ENCODE measurements at regions not wholly inside any gene's neighbourhood (a gene's known extent, or its start where the extent isn't known, plus 50 kb on each side); places are given as distances from the start of the nearest gene placed in this dataset.

- DNase-seq (ENCODE audit: low read depth in 1 of 2, low spot score in 1 of 2), result no peak
- TF ChIP-seq JUND (IDR thresholded peaks at IDR 0.05; ENCODE audit: low read depth), result no peak
- in situ Hi-C loops (cut with HindIII; ENCODE audit: low pct_unique_long_range_greater_than_20kb, low sequenced_read_pairs), result no loop called here
Observed at GRCh38 chr11:70568814-70569617, 170.7 kb downstream of the CTTN start.

GRCh38 chr11:70569618-70569890 lies 171.2 kb downstream of the CTTN start:
- no peak for TF ChIP-seq JUND (IDR thresholded peaks at IDR 0.05; ENCODE audit: low read depth)
- in situ Hi-C loops (cut with HindIII; ENCODE audit: low pct_unique_long_range_greater_than_20kb, low sequenced_read_pairs), result no loop called here
- no peak for DNase-seq (ENCODE audit: low read depth in 1 of 2, low spot score in 1 of 2)

- TF ChIP-seq JUND (IDR thresholded peaks at IDR 0.05; ENCODE audit: low read depth), result no peak
- DNase-seq (ENCODE audit: low read depth in 1 of 2, low spot score in 1 of 2), result no peak
- in situ Hi-C loops (cut with HindIII; ENCODE audit: low pct_unique_long_range_greater_than_20kb, low sequenced_read_pairs), result no loop called here
Observed at GRCh38 chr11:70569996-70570692, 171.8 kb downstream of the CTTN start.

- TF ChIP-seq JUND (IDR thresholded peaks at IDR 0.05; ENCODE audit: low read depth), result no peak
- no peak for DNase-seq (ENCODE audit: low read depth in 1 of 2, low spot score in 1 of 2)
- in situ Hi-C loops (cut with HindIII; ENCODE audit: low pct_unique_long_range_greater_than_20kb, low sequenced_read_pairs), result no loop called here
Observed at GRCh38 chr11:70570693-70571395, 172.5 kb downstream of the CTTN start.

- DNase-seq (ENCODE audit: low read depth in 1 of 2, low spot score in 1 of 2), result no peak
- in situ Hi-C loops (cut with HindIII; ENCODE audit: low pct_unique_long_range_greater_than_20kb, low sequenced_read_pairs), result no loop called here
Observed at GRCh38 chr11:70572974-70573260, 174.6 kb downstream of the CTTN start.

GRCh38 chr11:70573701-70574151 lies 175.4 kb downstream of the CTTN start:
- in situ Hi-C loops (cut with HindIII; ENCODE audit: low pct_unique_long_range_greater_than_20kb, low sequenced_read_pairs), result no loop called here
- no peak for TF ChIP-seq JUND (IDR thresholded peaks at IDR 0.05; ENCODE audit: low read depth)
- DNase-seq (ENCODE audit: low read depth in 1 of 2, low spot score in 1 of 2), result no peak

More at GRCh38 chr11:70572974-70573260, 174.6 kb downstream of the CTTN start:
- no peak for TF ChIP-seq JUND (IDR thresholded peaks at IDR 0.05; ENCODE audit: low read depth)

GRCh38 chr11:70574725-70575347 lies 176.5 kb downstream of the CTTN start:
- no peak for TF ChIP-seq JUND (IDR thresholded peaks at IDR 0.05; ENCODE audit: low read depth)
- DNase-seq (ENCODE audit: low read depth in 1 of 2, low spot score in 1 of 2), result no peak
- in situ Hi-C loops (cut with HindIII; ENCODE audit: low pct_unique_long_range_greater_than_20kb, low sequenced_read_pairs), result no loop called here

GRCh38 chr11:70575396-70576060 lies 177.2 kb downstream of the CTTN start:
- no peak for DNase-seq (ENCODE audit: low read depth in 1 of 2, low spot score in 1 of 2)
- in situ Hi-C loops (cut with HindIII; ENCODE audit: low pct_unique_long_range_greater_than_20kb, low sequenced_read_pairs), result no loop called here
- no peak for TF ChIP-seq JUND (IDR thresholded peaks at IDR 0.05; ENCODE audit: low read depth)

- in situ Hi-C loops (cut with HindIII; ENCODE audit: low pct_unique_long_range_greater_than_20kb, low sequenced_read_pairs), result no loop called here
- TF ChIP-seq JUND (IDR thresholded peaks at IDR 0.05; ENCODE audit: low read depth), result no peak
- no peak for DNase-seq (ENCODE audit: low read depth in 1 of 2, low spot score in 1 of 2)
Observed at GRCh38 chr11:70577258-70577603, 178.9 kb downstream of the CTTN start.

GRCh38 chr11:70577948-70578347 lies 179.6 kb downstream of the CTTN start:
- no peak for DNase-seq (ENCODE audit: low read depth in 1 of 2, low spot score in 1 of 2)
- no peak for TF ChIP-seq JUND (IDR thresholded peaks at IDR 0.05; ENCODE audit: low read depth)
- in situ Hi-C loops (cut with HindIII; ENCODE audit: low pct_unique_long_range_greater_than_20kb, low sequenced_read_pairs), result no loop called here

GRCh38 chr11:70578371-70578770 lies 180.0 kb downstream of the CTTN start:
- TF ChIP-seq JUND (IDR thresholded peaks at IDR 0.05; ENCODE audit: low read depth), result no peak
- in situ Hi-C loops (cut with HindIII; ENCODE audit: low pct_unique_long_range_greater_than_20kb, low sequenced_read_pairs), result no loop called here
- no peak for DNase-seq (ENCODE audit: low read depth in 1 of 2, low spot score in 1 of 2)

GRCh38 chr11:70578831-70579230 lies 180.5 kb downstream of the CTTN start:
- no peak for TF ChIP-seq JUND (IDR thresholded peaks at IDR 0.05; ENCODE audit: low read depth)
- in situ Hi-C loops (cut with HindIII; ENCODE audit: low pct_unique_long_range_greater_than_20kb, low sequenced_read_pairs), result no loop called here
- DNase-seq (ENCODE audit: low read depth in 1 of 2, low spot score in 1 of 2), result no peak
